H1 (cell line): ENCODE measurements at regions not wholly inside any gene's neighbourhood (a gene's known extent, or its start where the extent isn't known, plus 50 kb on each side); places are given as distances from the start of the nearest gene placed in this dataset.
"Not testable (repeated sequence)": the region's sequence is repeated elsewhere in the genome, so short reads cannot be mapped to it uniquely, and the experiment has no call there.

Experiments
- CTCF ChIA-PET: fragments of 300-600 bp; sonication (Branson Sonifier 250); formaldehyde crosslinking; loops from one replicate; lab custom pipeline; 2021; ENCODE audit not compliant: partially characterized antibody; lab: Charles Lee
- POLR2A ChIA-PET: fragments of 300-600 bp; sonication (Branson Sonifier 250); formaldehyde crosslinking; loops from one replicate; lab custom pipeline; 2021; ENCODE audit warnings: inconsistent platforms; ENCODE audit not compliant: partially characterized antibody; lab: Charles Lee
- DNase-seq, 2 experiments: peaks; one replicate each; pipeline versions ENCODE4 v3.0.0 to v3.0.0-alpha.2; 2010 to 2022; ENCODE audit warnings: low spot score in 2 of 2, low read depth in 1 of 2, mixed read lengths in 1 of 2
- FAIRE-seq: peaks from 2 replicates; lab custom pipeline; 2011; peaks lifted over from hg19 to GRCh38; lab: Jason Lieb, UNC
- H2AFZ ChIP-seq: 2 replicates; pipeline ENCODE4 v1.8.1; 2012; ENCODE audit warnings: low read length, inconsistent platforms
- H2AK5ac ChIP-seq: 2 replicates; pipeline ENCODE4 v1.6.1; 2013; ENCODE audit warnings: low read depth, low read length
- H2BK120ac ChIP-seq: replicated peaks from 2 replicates; pipeline ENCODE3; 2013; ENCODE audit warnings: low read depth, low read length, inconsistent platforms
- H2BK12ac ChIP-seq: 2 replicates; pipeline ENCODE4 v1.6.1; 2013; ENCODE audit warnings: low read depth, low read length
- H2BK15ac ChIP-seq: 2 replicates; pipeline ENCODE4 v1.6.1; 2013; ENCODE audit warnings: low read length
- H2BK20ac ChIP-seq: 2 replicates; pipeline ENCODE4 v1.6.1; 2013; ENCODE audit warnings: low read length
- H2BK5ac ChIP-seq: 2 replicates; pipeline ENCODE4 v1.6.1; 2013; ENCODE audit warnings: low read depth, low read length
- H3K14ac ChIP-seq: 2 replicates; pipeline ENCODE4 v1.6.1; 2013; ENCODE audit warnings: inconsistent platforms; ENCODE audit not compliant: insufficient read length
- H3K18ac ChIP-seq: 2 replicates; pipeline ENCODE4 v1.6.1; 2013; ENCODE audit warnings: low read length; ENCODE audit errors: extremely low read depth
- H3K23ac ChIP-seq: 2 replicates; pipeline ENCODE4 v1.6.1; 2013; ENCODE audit warnings: inconsistent platforms; ENCODE audit not compliant: insufficient read length
- H3K23me2 ChIP-seq: 2 replicates; pipeline ENCODE4 v1.6.1; 2013; ENCODE audit warnings: low read depth, low read length
- H3K27ac ChIP-seq: 2 replicates; pipeline ENCODE4 v1.6.1; 2011; ENCODE audit warnings: low read depth, low read length, inconsistent platforms
- H3K27me3 ChIP-seq, 4 experiments: replicated peaks in 1 of 4; 1 replicate in 1 of 4; 2 replicates in 3 of 4; pipeline versions ENCODE4 v1.6.1 to v1.8.1; 2011 to 2013; ENCODE audit warnings: low read length in 3 of 4, mild to moderate bottlenecking in 3 of 4, inconsistent platforms in 2 of 4, mixed read lengths in 2 of 4, moderate library complexity in 1 of 4; ENCODE audit not compliant: control insufficient read depth in 3 of 4, insufficient read depth in 3 of 4; ENCODE audit errors: extremely low read depth in 1 of 4
- H3K36me3 ChIP-seq, 4 experiments: 2 replicates each; pipeline versions ENCODE4 v1.6.1 to v1.8.1; 2011 to 2013; ENCODE audit warnings: mild to moderate bottlenecking in 4 of 4, low read length in 3 of 4, moderate library complexity in 2 of 4, control low read depth in 1 of 4, inconsistent platforms in 1 of 4; ENCODE audit not compliant: insufficient read depth in 4 of 4, control insufficient read depth in 2 of 4
- H3K4ac ChIP-seq: replicated peaks from 2 replicates; pipeline ENCODE3; 2013; ENCODE audit warnings: low read length, low read depth, mixed read lengths, inconsistent platforms; ENCODE audit not compliant: insufficient read length
- H3K4me1 ChIP-seq, 4 experiments: replicated peaks in 1 of 4; 1 replicate in 1 of 4; 2 replicates in 3 of 4; pipeline versions ENCODE4 v1.6.1 to v1.8.1; 2011 to 2013; ENCODE audit warnings: low read length in 3 of 4, inconsistent platforms in 2 of 4, mixed read lengths in 1 of 4; ENCODE audit not compliant: insufficient read depth in 4 of 4, control insufficient read depth in 3 of 4
- H3K4me2 ChIP-seq, 2 experiments: 2 replicates each; pipeline versions ENCODE4 v1.6.1 to v1.8.1; 2011 to 2013; ENCODE audit warnings: low read depth in 2 of 2, low read length in 2 of 2, control low read depth in 1 of 2, inconsistent platforms in 1 of 2, mild to moderate bottlenecking in 1 of 2; ENCODE audit not compliant: insufficient read depth in 1 of 2
- H3K4me3 ChIP-seq, 4 experiments: fragments of 200-600, 300-600 bp in 1 of 4; sonication (generic), shearing (Covaris generic), sonication (Bioruptor Twin) in 1 of 4; 2 replicates each; pipeline versions ENCODE4 v1.5.1 to v1.8.1; 2011 to 2016; ENCODE audit warnings: low read length in 4 of 4, low read depth in 3 of 4, control low read depth in 2 of 4, inconsistent platforms in 2 of 4, mild to moderate bottlenecking in 2 of 4, mixed read lengths in 1 of 4, moderate library complexity in 1 of 4; ENCODE audit not compliant: insufficient read depth in 2 of 4; ENCODE audit errors: extremely low read depth in 1 of 4
- H3K56ac ChIP-seq: replicated peaks from 2 replicates; pipeline ENCODE3; 2013; ENCODE audit warnings: low read depth, mild to moderate bottlenecking, mixed read lengths, low read length, inconsistent platforms; ENCODE audit not compliant: insufficient read length
- H3K79me1 ChIP-seq: 2 replicates; pipeline ENCODE4 v1.6.1; 2013; ENCODE audit warnings: low read depth, low read length, control low read depth
- H3K79me2 ChIP-seq, 2 experiments: 2 replicates each; pipeline versions ENCODE4 v1.6.1 to v1.8.1; 2012 to 2013; ENCODE audit warnings: low read length in 2 of 2, mild to moderate bottlenecking in 2 of 2, inconsistent platforms in 1 of 2; ENCODE audit not compliant: insufficient read depth in 2 of 2, control insufficient read depth in 1 of 2
- H3K9ac ChIP-seq, 4 experiments: replicated peaks in 1 of 4; 1 replicate in 1 of 4; 2 replicates in 3 of 4; pipeline versions ENCODE4 v1.6.1 to v1.8.1; 2011 to 2013; ENCODE audit warnings: low read depth in 3 of 4, low read length in 3 of 4, control low read depth in 2 of 4, mild to moderate bottlenecking in 2 of 4, moderate library complexity in 2 of 4, inconsistent platforms in 1 of 4; ENCODE audit errors: extremely low read depth in 1 of 4
- H3K9me3 ChIP-seq, 2 experiments: 2 replicates each; pipeline versions ENCODE4 v1.6.1 to v1.8.1; 2012 to 2013; ENCODE audit warnings: mild to moderate bottlenecking in 2 of 2, moderate library complexity in 2 of 2, control low read depth in 1 of 2, inconsistent platforms in 1 of 2, low read depth in 1 of 2, low read length in 1 of 2, mixed read lengths in 1 of 2; ENCODE audit not compliant: insufficient read depth in 2 of 2
- H4K20me1 ChIP-seq, 2 experiments: replicated peaks in 1 of 2; 2 replicates each; pipeline versions ENCODE3 to v1.8.1; 2011 to 2013; ENCODE audit warnings: inconsistent platforms in 2 of 2, low read length in 2 of 2, mild to moderate bottlenecking in 1 of 2; ENCODE audit not compliant: insufficient read depth in 2 of 2, control insufficient read depth in 1 of 2
- H4K5ac ChIP-seq: 2 replicates; pipeline ENCODE4 v1.6.1; 2013; ENCODE audit warnings: low read length, low read depth, mixed read lengths, inconsistent platforms; ENCODE audit not compliant: insufficient read length
- H4K8ac ChIP-seq: 2 replicates; pipeline ENCODE4 v1.8.0; 2013; ENCODE audit warnings: mild to moderate bottlenecking, moderate library complexity, low read length, inconsistent platforms; ENCODE audit not compliant: insufficient read depth; ENCODE audit errors: extremely low read depth
- H4K91ac ChIP-seq: replicated peaks from 2 replicates; pipeline ENCODE3; 2013; ENCODE audit warnings: low read length, mixed read lengths, inconsistent platforms; ENCODE audit not compliant: insufficient read length
- KDM1A ChIP-seq: fragments of 200-600, 300-600 bp; sonication (generic); IDR thresholded peaks from 2 replicates; pipeline ENCODE4 v1.7.1; 2016; ENCODE audit warnings: mild to moderate bottlenecking, low read length, borderline replicate concordance
- WGBS, 2 experiments: shearing (Covaris generic) in 1 of 2; methylation state at CpG; one replicate each; pipeline versions ENCODE4 v1.1.6 to v1.1.7; 2013 to 2015; ENCODE audit warnings: low lambda C conversion rate in 2 of 2, mixed read lengths in 2 of 2, inconsistent platforms in 1 of 2, low coverage in 1 of 2, missing lambda C conversion rate in 1 of 2; ENCODE audit not compliant: insufficient replicate concordance in 2 of 2, insufficient coverage in 1 of 2, insufficient read length in 1 of 2; ENCODE audit errors: extremely low coverage in 1 of 2, missing lambda C conversion rate in 1 of 2; 5-methylcytosine and 5-hydroxymethylcytosine counted together

DNA sequence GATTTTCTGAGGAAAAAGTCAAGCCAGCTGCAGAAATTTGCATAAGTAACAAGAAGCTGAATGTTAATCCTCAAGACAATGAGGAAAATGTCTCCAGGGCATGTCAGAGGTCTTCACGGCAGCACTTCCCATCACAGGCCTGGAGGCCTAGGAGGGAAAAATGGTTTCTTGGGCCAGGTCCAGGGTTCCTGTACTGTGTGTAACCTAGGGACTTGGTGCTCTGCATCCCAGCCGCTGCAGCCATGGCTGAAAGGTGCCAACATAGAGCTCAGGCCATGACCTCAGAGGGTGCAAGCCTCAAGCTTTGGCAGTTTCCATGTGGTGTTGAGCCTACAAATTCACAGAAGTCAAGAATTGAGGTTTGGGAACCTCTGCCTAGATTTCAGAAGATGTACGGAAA lies 144.1 kb downstream of the AKR1D1 start:
- POLR2A ChIA-PET, H3K27me3 ChIP-seq, H2AFZ ChIP-seq, H3K4me2 ChIP-seq, H3K14ac ChIP-seq, H3K27ac ChIP-seq, H3K79me2 ChIP-seq, H4K20me1 ChIP-seq, H3K4me1 ChIP-seq, H3K18ac ChIP-seq, H2BK5ac ChIP-seq, H2BK120ac ChIP-seq, H4K8ac ChIP-seq, H3K9ac ChIP-seq, DNase-seq, H3K23me2 ChIP-seq, H4K5ac ChIP-seq, H3K4ac ChIP-seq, H3K79me1 ChIP-seq, H2BK12ac ChIP-seq, FAIRE-seq, H4K91ac ChIP-seq, H3K23ac ChIP-seq, H3K56ac ChIP-seq: not testable (repeated sequence)
- H3K9me3 ChIP-seq = peaks cover 34 to 45% of the 10 kb centered on the region in 2 experiments
- peak overlapping the region in 1 of 4 experiments; percentile 33; a peak in 1 of 8 replicates for H3K4me3 ChIP-seq
- CTCF ChIA-PET = interaction anchor here (1.2 kb wide), 1 partner anchor 12 kb away, joined by 3 read pairs; no protein-coding TSS in a partner anchor
- H2AK5ac ChIP-seq = peak overlapping the region; percentile 32; the same call in 1 of the 2 replicates
- 0 out of 2 replicates have a peak overlapping the region, but pooled peaks have one; percentile 76 for H2BK20ac ChIP-seq
- WGBS, 2 experiments = 88% methylated on average over 3 of the region's 3 CpGs; no CpG with 5 or more reads in 1 of the 2 experiments
- H2BK15ac ChIP-seq = peak overlapping the region; percentile 68; the same call in 1 of the 2 replicates
- H3K36me3 ChIP-seq = peaks cover 0 to 29% (median 11%) of the 10 kb centered on the region in 4 experiments; a peak in 5 of 8 replicates
- TF ChIP-seq KDM1A = 0 out of 2 replicates have a peak, but pooled peaks have one; percentile 17

DNA sequence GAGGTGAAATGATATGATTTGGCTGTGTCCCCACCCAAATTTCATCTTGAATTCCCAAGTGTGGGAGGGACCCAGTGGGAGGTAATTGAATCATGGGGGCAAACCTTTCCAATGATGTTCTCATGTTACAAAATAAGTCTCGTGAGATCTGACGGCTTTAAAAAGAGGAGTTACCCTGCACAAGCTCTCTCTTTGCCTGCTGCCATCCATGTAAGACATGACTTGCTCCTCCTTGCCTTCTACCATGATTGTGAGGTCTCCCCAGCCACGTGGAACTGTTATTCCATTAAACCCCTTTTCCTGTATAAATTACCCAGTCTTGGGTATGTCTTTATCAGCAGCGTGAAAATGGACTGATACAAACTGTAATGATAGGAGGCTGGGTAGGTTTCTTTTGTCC lies 145.1 kb downstream of the AKR1D1 start:
- H4K5ac ChIP-seq, H2BK15ac ChIP-seq, H3K4ac ChIP-seq, H3K79me2 ChIP-seq, H3K27ac ChIP-seq, H2BK12ac ChIP-seq, H2BK120ac ChIP-seq, H3K23ac ChIP-seq, H3K4me2 ChIP-seq, H3K9ac ChIP-seq, DNase-seq, H3K23me2 ChIP-seq, H4K20me1 ChIP-seq, H4K8ac ChIP-seq, H3K79me1 ChIP-seq, H2BK20ac ChIP-seq, H2BK5ac ChIP-seq, H2AK5ac ChIP-seq, H3K18ac ChIP-seq, POLR2A ChIA-PET, H3K56ac ChIP-seq, H3K27me3 ChIP-seq, FAIRE-seq, H3K4me3 ChIP-seq, H3K4me1 ChIP-seq, H3K14ac ChIP-seq: not testable (repeated sequence)
- Histone ChIP-seq H3K9me3 (peaks cover 32 to 45% of the 10 kb centered on the region in 2 experiments), H2AFZ (0 out of 2 replicates have a peak overlapping the region, but pooled peaks have one; percentile 31), H3K36me3 (peaks cover 0 to 28% (median 11%) of the 10 kb centered on the region in 4 experiments; a peak in 5 of 8 replicates), H4K91ac (peak overlapping the region; percentile 12)
- 87% methylated on average over 4 of the region's 4 CpGs; no CpG with 5 or more reads in 1 of the 2 experiments for WGBS, 2 experiments
- CTCF ChIA-PET = interaction anchor here (0.9 kb wide), 1 partner anchor 27 kb away, joined by 3 read pairs; no protein-coding TSS in a partner anchor
